Activated naive CD4-positive, alpha-beta T cell treated with anti-CD3 and anti-CD28 coated beads, Interleukin-2, amount 10 ng/mL, durations not matched to agents 7 days and 5 days (primary cell): ENCODE measurements at regions not wholly inside any gene's neighbourhood (a gene's known extent, or its start where the extent isn't known, plus 50 kb on each side); places are given as distances from the start of the nearest gene placed in this dataset.
"Not testable (repeated sequence)": the region's sequence is repeated elsewhere in the genome, so short reads cannot be mapped to it uniquely, and the experiment has no call there.

Source experiments
- CTCF ChIA-PET: fragments of 350-600 bp; sonication (Branson Sonifier 250); formaldehyde crosslinking; loops from one replicate; lab custom pipeline; 2021; ENCODE audit warnings: antibody characterized with exemption; lab: Charles Lee
- DNase-seq: peaks from one replicate; pipeline ENCODE4 v3.0.0-alpha.2; 2020
- H3K27ac Mint-ChIP-seq: one replicate; pipeline ENCODE4 v1.8.0; 2021; ENCODE audit warnings: mild to moderate bottlenecking, moderate library complexity, mixed read lengths
- H3K27me3 Mint-ChIP-seq: one replicate; pipeline ENCODE4 v1.8.0; 2021; ENCODE audit warnings: mild to moderate bottlenecking, mixed read lengths
- H3K36me3 Mint-ChIP-seq: one replicate; pipeline ENCODE4 v1.8.0; 2021; ENCODE audit warnings: mixed read lengths
- H3K4me1 Mint-ChIP-seq: one replicate; pipeline ENCODE4 v1.8.0; 2021; ENCODE audit warnings: mixed read lengths
- H3K4me3 Mint-ChIP-seq: one replicate; pipeline ENCODE4 v1.8.0; 2021; ENCODE audit warnings: mild to moderate bottlenecking, moderate library complexity, mixed read lengths
- H3K9me3 Mint-ChIP-seq: one replicate; pipeline ENCODE4 v1.8.0; 2021; ENCODE audit warnings: mixed read lengths

GRCh38 chr6:85132091-85132490, 317.8 kb upstream of the NT5E start:
- Mint-ChIP-seq H3K36me3 (no peaks in the 10 kb centered on the region), H3K27me3 (no peaks in the 10 kb centered on the region), H3K4me3 (no peak overlapping the region), H3K9me3 (no peaks in the 10 kb centered on the region), H3K27ac (no peak overlapping the region), H3K4me1 (no peaks in the 10 kb centered on the region)
- DNase-seq: no peak
- CTCF ChIA-PET: no interaction called here

GRCh38 chr6:85130743-85131142, 319.1 kb upstream of the NT5E start:
- Mint-ChIP-seq H3K9me3 (no peaks in the 10 kb centered on the region), H3K27ac (no peak overlapping the region), H3K36me3 (no peaks in the 10 kb centered on the region), H3K4me3 (no peak overlapping the region), H3K4me1 (no peaks in the 10 kb centered on the region), H3K27me3 (no peaks in the 10 kb centered on the region)
- CTCF ChIA-PET: no interaction called here
- DNase-seq: no peak

GRCh38 chr6:85129881-85130280, 320.0 kb upstream of the NT5E start:
- Mint-ChIP-seq H3K9me3 (no peaks in the 10 kb centered on the region), H3K4me1 (no peaks in the 10 kb centered on the region), H3K27ac (no peak overlapping the region), H3K4me3 (no peak overlapping the region), H3K27me3 (no peaks in the 10 kb centered on the region), H3K36me3 (no peaks in the 10 kb centered on the region)
- CTCF ChIA-PET: no interaction called here
- no peak for DNase-seq

- CTCF ChIA-PET: no interaction called here
- H3K4me1 Mint-ChIP-seq: no peaks in the 10 kb centered on the region
- no peak overlapping the region for H3K27ac Mint-ChIP-seq
- H3K9me3 Mint-ChIP-seq: no peaks in the 10 kb centered on the region
- H3K27me3 Mint-ChIP-seq: no peaks in the 10 kb centered on the region
- DNase-seq: no peak
- H3K36me3 Mint-ChIP-seq: no peaks in the 10 kb centered on the region
- H3K4me3 Mint-ChIP-seq: no peak overlapping the region
Observed at GRCh38 chr6:85128781-85129180, 321.1 kb upstream of the NT5E start.

- H3K4me1 Mint-ChIP-seq, H3K27ac Mint-ChIP-seq, H3K27me3 Mint-ChIP-seq, DNase-seq, H3K36me3 Mint-ChIP-seq, H3K4me3 Mint-ChIP-seq, H3K9me3 Mint-ChIP-seq: not testable (repeated sequence)
- CTCF ChIA-PET: interaction anchor here (0.9 to 1.0 kb wide), 2 partner anchors 9 to 195 kb away, joined by 3 read pairs; no protein-coding TSS in a partner anchor
Observed at GRCh38 chr6:85128256-85128655, 321.6 kb upstream of the NT5E start.

GRCh38 chr6:85127696-85128243, 322.1 kb upstream of the NT5E start:
- Mint-ChIP-seq H3K9me3 (no peaks in the 10 kb centered on the region), H3K36me3 (no peaks in the 10 kb centered on the region), H3K4me3 (no peak overlapping the region), H3K27me3 (no peaks in the 10 kb centered on the region), H3K4me1 (no peaks in the 10 kb centered on the region), H3K27ac (no peak overlapping the region)
- CTCF ChIA-PET: interaction anchor here (0.9 to 1.0 kb wide), 2 partner anchors 9 to 196 kb away, joined by 3 read pairs; no protein-coding TSS in a partner anchor
- DNase-seq: no peak

GRCh38 chr6:85127168-85127498, 322.8 kb upstream of the NT5E start:
- H3K27ac Mint-ChIP-seq: no peak overlapping the region
- no peaks in the 10 kb centered on the region for H3K9me3 Mint-ChIP-seq
- no peaks in the 10 kb centered on the region for H3K4me1 Mint-ChIP-seq
- no peak for DNase-seq
- CTCF ChIA-PET: interaction anchor here (1.0 kb wide), 1 partner anchor 196 kb away, joined by 3 read pairs; no protein-coding TSS in a partner anchor
- no peaks in the 10 kb centered on the region for H3K36me3 Mint-ChIP-seq
- H3K4me3 Mint-ChIP-seq: no peak overlapping the region
- no peaks in the 10 kb centered on the region for H3K27me3 Mint-ChIP-seq

- peak; percentile 23 for DNase-seq
- no peaks in the 10 kb centered on the region for H3K27me3 Mint-ChIP-seq
- no peak overlapping the region for H3K27ac Mint-ChIP-seq
- H3K4me1 Mint-ChIP-seq: no peaks in the 10 kb centered on the region
- no peaks in the 10 kb centered on the region for H3K9me3 Mint-ChIP-seq
- no peak overlapping the region for H3K4me3 Mint-ChIP-seq
- CTCF ChIA-PET: no interaction called here
- no peaks in the 10 kb centered on the region for H3K36me3 Mint-ChIP-seq
Observed at GRCh38 chr6:85126485-85127167, 323.3 kb upstream of the NT5E start.

GRCh38 chr6:85125526-85125925, 324.4 kb upstream of the NT5E start:
- Mint-ChIP-seq H3K27ac (no peak overlapping the region), H3K4me1 (no peaks in the 10 kb centered on the region), H3K36me3 (no peaks in the 10 kb centered on the region), H3K4me3 (no peak overlapping the region), H3K9me3 (no peaks in the 10 kb centered on the region), H3K27me3 (no peaks in the 10 kb centered on the region)
- no peak for DNase-seq
- CTCF ChIA-PET: no interaction called here

GRCh38 chr6:85124472-85125354, 325.2 kb upstream of the NT5E start:
- no peak overlapping the region for H3K27ac Mint-ChIP-seq
- no peak for DNase-seq
- CTCF ChIA-PET: no interaction called here
- H3K4me3 Mint-ChIP-seq: no peak overlapping the region
- H3K4me1 Mint-ChIP-seq: no peaks in the 10 kb centered on the region
- H3K27me3 Mint-ChIP-seq: no peaks in the 10 kb centered on the region
- no peaks in the 10 kb centered on the region for H3K36me3 Mint-ChIP-seq
- H3K9me3 Mint-ChIP-seq: no peaks in the 10 kb centered on the region

- Mint-ChIP-seq H3K27me3 (no peaks in the 10 kb centered on the region), H3K36me3 (no peaks in the 10 kb centered on the region), H3K9me3 (no peaks in the 10 kb centered on the region), H3K4me1 (no peaks in the 10 kb centered on the region), H3K27ac (no peak overlapping the region), H3K4me3 (no peak overlapping the region)
- no peak for DNase-seq
- CTCF ChIA-PET: interaction anchor here (0.7 kb wide), 1 partner anchor 36 kb away, joined by 3 read pairs; no protein-coding TSS in a partner anchor
Observed at GRCh38 chr6:85121158-85121557, 328.7 kb upstream of the NT5E start.

GRCh38 chr6:85118652-85119235, 331.1 kb upstream of the NT5E start:
- Mint-ChIP-seq H3K27ac (no peak overlapping the region), H3K9me3 (no peaks in the 10 kb centered on the region), H3K4me3 (no peak overlapping the region), H3K27me3 (no peaks in the 10 kb centered on the region), H3K36me3 (no peaks in the 10 kb centered on the region), H3K4me1 (no peaks in the 10 kb centered on the region)
- CTCF ChIA-PET: interaction anchor here (1.2 kb wide), 1 partner anchor 9 kb away, joined by 3 read pairs; no protein-coding TSS in a partner anchor
- DNase-seq: no peak

GRCh38 chr6:85118233-85118632, 331.6 kb upstream of the NT5E start:
- H3K4me3 Mint-ChIP-seq: no peak overlapping the region
- CTCF ChIA-PET: interaction anchor here (1.2 kb wide), 1 partner anchor 10 kb away, joined by 3 read pairs; no protein-coding TSS in a partner anchor
- no peaks in the 10 kb centered on the region for H3K36me3 Mint-ChIP-seq
- DNase-seq: no peak
- no peaks in the 10 kb centered on the region for H3K4me1 Mint-ChIP-seq
- H3K27me3 Mint-ChIP-seq: no peaks in the 10 kb centered on the region
- H3K27ac Mint-ChIP-seq: no peak overlapping the region
- H3K9me3 Mint-ChIP-seq: no peaks in the 10 kb centered on the region

GRCh38 chr6:85116475-85116874, 333.4 kb upstream of the NT5E start:
- Mint-ChIP-seq H3K4me3 (no peak overlapping the region), H3K27ac (no peak overlapping the region), H3K36me3 (no peaks in the 10 kb centered on the region), H3K4me1 (no peaks in the 10 kb centered on the region), H3K27me3 (no peaks in the 10 kb centered on the region), H3K9me3 (no peaks in the 10 kb centered on the region)
- DNase-seq: no peak
- CTCF ChIA-PET: no interaction called here
